HG03025 (cell line): ENCODE measurements at regions not wholly inside any gene's neighbourhood (a gene's known extent, or its start where the extent isn't known, plus 50 kb on each side); places are given as distances from the start of the nearest gene placed in this dataset.

Experiments used
- ATAC-seq: cut with Tn5 transposase; IDR thresholded peaks from one replicate; pipeline ENCODE4 v1.9.1; 2021; ENCODE audit warnings: mild to moderate bottlenecking, moderate library complexity; ENCODE audit not compliant: unreplicated experiment, low FRiP score

DNA sequence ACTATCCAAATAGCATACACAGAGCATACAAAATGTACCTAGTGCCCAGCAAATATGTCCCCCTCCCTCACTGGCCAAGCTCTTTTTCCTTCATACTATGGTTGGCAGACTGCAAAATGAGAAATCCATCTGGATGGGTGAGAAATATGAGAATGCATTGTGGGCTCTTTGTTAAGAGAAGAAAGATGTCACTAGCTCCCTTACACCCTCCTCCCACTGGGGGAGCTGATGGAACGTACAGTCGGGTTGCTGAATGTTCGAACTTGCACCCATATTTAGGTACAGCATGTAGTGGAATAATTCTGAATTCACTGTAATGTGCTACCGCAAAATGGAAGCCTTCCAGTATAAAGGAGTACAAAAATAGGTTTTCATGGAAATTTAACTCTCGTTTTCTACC is 377.4 kb downstream of the GRIN2B start:
- ATAC-seq = no peak

DNA sequence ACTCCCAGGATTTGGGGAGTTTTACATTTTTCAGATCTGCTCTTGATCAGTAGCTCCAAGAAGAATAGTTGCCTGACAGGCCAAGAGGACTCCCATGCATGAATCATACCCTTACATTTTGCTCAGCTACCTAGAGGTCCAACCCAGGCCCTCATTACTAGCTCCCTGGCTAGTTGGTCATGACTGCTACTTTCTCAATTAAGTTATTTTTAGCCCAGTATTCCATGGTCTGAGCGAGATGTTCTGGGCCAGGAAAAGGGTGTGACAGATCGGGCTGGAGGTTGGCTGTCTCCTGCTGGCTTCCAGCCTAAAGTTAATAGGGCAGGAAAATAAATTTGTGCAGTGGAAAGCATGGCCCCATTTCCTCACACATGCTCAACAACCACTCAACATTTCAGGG is 379.2 kb downstream of the GRIN2B start:
- ATAC-seq = no peak

DNA sequence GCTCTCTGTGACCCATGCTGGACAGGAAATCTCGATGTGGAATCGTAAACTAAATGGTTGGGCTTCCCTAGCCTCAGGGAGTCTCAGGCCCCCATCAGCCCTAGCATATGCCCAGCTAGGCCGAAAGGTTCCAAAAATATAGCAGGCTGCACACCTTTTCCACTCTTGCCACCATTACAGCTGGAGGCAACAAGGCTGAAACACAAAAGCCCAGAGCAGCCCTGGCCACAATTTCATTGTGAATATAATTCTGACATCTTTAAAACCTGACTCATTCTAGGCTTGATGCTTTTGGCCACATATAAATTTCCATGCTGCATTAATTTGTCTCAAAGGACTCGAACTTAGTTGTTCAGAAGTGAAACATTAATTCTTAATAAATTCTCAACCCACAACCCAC is 382.2 kb downstream of the GRIN2B start:
- ATAC-seq = no peak

DNA sequence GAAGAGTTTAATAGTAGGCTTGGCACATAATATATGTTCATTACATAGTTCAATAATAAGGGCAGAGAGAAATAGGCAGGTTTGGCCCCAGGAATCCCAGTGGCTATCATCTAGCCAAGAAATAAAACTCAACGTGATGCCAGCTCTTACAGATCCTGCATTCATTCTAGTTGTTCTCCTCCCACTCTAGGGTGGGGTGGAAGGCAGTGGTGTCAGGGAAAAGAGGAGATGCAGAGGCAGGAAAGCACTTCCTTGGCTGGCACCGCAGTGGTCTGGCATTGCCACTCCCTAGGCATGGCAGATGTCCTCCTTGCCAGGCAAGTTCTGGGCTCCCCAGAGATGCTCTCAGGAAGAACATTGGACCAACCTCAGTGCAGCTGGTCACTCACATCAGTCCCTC is 383.6 kb downstream of the GRIN2B start:
- ATAC-seq = no peak

DNA sequence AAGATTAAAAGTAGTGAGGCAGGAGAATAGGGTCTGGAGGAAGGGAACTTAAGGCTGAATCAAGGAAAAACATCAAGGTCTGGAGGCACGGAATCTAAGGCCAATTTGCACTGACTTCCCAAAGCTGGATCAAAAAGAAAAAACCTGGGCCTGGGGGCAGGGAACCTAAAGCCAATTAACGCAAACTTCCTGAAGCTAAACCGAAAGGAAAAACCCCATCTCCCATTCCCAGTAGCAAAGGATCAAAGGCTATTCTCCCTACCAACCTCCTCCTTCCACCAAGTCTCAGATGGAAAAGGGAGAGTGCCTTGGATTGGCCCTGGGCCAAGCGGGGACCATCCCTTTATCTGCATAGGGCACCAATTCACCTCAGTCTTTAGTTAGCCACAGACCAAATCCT is 384.2 kb downstream of the GRIN2B start:
- no peak for ATAC-seq

DNA sequence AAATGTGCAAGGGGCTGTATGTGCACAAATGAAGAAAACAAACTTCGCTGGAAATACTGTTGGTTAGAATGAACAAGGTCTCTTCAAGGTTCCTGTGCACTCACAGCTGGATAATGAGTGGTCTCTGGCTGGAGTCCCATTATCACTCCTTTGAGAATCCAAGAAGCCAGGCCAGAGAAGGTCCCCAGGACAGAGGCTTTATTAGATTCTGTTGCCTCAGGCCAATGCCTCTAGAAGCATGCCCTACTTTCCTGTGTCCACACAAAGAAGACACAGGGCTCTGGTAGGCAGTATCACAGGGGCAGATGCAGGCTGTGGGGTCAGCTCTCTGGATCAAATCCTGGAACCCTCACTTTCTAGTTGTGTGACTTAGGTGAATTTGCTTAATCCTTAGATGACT is 384.7 kb downstream of the GRIN2B start:
- ATAC-seq = no peak

DNA sequence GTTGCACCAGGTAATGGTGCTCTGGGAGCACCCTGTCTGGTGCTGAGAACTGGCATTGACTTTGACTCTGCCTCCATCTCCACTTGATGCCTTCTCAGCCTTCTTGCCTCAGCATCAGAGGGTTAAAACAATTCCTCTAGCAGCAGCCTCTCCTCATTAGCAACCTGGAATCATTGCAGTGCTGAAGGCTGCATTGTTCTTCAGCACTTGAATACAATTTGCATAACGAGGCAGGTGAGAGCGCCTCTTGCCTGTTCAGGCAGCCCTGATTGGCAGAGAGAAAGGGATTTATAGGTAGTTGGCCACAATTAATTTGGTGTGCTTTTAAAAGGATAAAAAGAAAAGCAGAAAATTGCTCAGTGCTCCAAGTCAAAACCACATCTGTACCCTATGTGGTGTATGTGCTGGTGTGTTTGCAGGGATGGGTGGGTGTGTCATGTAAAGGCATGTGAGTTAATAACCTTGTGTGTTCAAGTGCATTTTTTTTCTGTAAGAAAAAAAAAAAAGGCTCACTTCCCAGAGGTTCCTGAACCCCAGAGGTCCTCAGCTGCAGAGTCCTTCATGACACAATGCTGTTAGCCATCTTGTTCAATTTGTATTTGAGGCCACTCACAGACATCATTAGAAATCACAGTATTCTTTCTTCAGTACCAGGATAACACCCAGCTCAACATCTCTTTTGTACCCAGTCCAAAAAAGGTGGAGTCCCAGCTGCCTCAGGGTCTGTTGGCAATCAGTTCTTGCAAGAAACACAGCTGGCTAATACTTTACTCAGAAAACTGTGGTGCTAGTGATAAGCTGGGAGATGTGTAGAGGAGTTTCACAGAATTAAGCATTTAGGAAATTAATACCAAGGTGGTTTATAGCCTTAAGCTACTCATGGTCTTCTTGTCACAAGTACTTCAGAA is 385.6 kb downstream of the GRIN2B start:
- no peak for ATAC-seq

DNA sequence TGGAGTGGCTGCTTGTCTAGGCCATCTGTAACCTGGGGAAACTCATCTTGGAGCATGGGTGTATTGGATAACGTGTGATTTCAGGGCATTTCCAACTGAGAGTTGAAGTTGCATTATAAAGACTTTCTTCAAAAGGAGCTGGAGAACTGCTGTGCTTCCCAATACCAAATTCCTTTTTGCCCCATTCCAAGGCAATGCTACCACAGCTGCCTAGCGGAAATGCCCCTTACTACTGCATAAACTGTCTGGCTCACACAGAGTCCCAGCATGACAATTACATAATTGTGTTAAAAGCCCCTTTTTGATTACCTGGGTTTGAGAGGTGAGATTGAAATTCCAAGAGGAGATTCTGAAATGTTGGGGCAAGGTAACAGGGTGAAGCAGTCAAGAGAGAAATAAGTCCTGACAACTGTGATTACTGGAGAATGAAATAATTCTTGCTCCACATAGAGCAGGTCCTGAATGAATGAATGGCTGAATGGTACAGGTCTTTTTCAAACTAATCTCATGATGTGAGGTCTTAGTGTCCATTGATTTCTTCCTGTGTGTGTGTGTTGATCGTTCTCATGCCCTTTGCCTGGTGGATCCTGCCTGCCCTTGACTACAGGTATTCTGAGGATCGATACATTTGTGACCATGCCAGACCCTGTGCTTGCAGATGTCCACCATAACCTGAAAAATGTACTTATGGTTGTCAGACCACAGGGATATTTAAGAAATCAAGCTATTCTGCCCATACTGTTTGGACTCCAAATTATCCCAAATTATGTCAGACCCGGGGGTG is 386.5 kb downstream of the GRIN2B start:
- no peak for ATAC-seq

DNA sequence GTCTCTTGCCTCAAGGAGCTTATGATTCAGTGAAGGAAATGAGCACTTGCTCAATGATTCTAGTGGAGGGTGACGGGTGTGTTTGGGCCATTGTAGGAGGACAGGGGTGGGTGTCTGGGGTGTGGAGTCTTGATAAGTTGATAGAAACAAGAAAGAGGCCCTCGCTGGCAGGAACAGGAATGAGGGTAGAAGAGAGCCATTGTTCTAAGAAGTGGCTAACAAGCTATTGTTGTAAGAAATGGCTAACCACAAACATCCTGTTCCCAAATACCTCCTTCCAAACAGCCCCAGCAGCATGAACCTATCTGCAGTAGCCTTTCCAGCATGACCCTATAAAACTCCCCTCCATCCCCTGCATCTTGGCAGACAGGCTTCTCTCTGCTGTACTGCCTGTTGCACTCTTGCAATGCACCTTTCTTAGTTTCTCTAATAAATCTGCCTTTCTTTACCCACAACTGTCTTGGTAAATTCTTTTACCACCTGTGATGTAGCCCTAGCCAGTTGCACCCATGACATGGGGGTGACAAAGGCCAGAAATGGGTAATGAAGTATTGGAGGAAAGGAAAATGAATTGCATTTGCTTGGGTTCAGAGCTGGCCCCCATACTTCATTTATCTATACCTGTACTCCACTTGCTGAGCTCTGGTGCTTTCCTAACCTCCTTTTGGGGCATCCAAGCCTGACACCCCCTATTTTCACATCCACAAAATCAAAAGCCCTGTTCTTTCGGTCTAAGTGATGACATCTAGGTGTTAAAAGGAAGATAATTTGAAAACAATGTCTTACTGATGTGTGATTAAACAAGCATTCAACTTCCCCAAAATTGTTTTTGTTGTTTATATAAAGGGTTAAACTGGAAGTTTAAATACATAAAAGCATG is 389.1 kb downstream of the GRIN2B start:
- ATAC-seq = no peak

DNA sequence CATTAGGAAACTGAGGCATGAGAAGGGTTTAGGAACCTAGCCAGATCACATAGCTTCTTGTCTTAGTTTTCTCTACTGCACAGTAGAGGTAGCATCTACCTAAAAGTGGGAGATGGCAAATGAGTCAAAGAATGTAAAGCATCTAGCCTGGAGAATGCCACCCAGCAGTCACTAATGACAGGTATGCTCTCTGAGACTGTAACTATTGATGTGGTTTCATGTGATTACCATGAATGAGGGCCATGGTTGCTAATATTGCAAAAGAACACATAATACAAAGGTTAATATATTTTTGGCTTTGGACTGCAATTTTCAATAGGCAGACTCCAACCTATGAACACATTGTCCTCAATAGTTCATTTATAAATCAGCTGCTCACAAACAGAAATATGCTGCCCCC is 389.9 kb downstream of the GRIN2B start:
- no peak for ATAC-seq

DNA sequence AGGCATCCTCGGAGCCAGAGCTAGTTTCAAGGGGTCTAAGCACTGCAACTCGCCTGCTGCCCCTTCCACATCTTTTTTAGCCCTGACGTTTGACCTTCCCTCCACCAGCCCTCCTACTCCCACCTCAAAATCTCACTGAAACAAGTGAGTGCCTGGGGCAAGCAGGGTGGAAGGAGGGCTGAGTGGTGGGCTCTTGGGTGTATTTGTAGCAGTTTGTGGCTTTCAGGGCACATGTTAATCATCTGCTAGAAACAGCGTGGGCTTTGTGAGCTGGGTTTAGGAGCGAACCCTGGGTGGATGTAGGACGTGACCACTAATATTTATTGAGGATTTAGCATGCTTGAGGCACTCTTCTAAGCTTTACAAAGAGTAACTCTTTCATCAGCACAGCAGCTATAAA is 390.3 kb downstream of the GRIN2B start:
- ATAC-seq = no peak

DNA sequence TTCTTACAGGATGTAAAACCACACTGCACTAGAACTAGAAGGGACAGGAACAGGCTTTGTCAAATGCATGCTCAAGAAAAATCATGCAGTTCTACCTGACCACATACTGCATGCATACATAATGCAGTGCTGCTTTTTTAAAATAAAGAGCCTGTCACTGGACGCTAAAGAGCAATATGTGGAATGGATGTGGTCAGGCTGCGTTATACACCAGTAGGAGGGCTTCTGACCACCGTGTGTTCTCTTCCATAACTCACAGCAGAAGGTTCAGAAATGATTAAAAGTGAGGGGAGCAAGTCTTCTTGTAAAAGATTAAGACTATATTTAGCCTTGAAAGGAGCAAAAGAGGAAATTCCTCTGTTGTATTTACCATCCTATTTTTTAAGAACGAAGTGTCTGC is 392.0 kb downstream of the EMP1 start:
- ATAC-seq = no peak

DNA sequence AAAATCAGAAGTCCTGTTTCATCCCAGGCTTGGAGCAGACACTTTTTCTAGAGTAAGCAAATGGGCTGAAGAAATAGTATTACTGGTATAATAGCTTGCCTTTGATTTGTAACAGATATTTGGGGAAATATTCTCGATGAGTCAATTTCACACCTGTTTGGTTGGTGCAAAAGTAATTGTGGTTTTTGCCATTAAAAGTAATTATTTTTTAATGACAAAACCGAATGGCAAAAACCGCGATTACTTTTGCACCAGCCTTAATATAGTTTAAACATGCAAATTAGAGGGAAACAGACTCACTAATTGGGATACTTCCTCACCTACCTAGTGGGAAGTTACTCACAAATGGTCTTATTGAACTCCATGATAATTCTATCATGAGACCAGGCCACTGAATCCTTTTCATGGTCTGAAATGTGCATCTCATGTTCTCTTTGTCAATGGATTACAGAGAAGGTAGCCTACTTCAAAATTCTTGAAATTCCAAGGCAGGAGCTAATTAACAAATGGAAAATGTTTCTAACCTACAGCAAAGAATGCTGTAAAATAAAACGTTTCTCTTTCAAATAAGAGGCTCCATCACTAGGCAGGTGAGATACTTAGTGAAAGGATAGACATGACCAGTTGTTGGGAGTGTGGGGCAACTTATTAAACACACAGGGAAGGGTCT is 391.3 kb downstream of the EMP1 start:
- ATAC-seq = no peak

DNA sequence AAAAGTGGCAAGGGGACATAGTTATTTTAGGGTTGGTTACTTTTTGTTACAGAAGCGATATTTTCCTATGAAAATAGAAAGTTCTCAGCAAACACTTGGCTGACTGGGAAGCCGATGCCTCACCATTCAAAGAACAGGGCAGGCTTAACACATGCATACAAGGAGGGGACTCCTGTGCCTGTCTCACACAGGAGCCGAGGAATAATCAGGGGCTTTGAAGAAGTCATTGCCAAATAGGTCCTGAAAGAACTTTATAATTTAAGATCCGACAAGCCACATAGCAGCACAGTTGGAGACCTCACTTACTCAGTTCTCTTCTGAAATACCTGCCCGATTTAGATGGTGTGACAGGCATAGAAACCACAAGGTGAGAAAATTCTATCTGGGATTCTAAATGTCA is 389.8 kb downstream of the EMP1 start:
- ATAC-seq = no peak

DNA sequence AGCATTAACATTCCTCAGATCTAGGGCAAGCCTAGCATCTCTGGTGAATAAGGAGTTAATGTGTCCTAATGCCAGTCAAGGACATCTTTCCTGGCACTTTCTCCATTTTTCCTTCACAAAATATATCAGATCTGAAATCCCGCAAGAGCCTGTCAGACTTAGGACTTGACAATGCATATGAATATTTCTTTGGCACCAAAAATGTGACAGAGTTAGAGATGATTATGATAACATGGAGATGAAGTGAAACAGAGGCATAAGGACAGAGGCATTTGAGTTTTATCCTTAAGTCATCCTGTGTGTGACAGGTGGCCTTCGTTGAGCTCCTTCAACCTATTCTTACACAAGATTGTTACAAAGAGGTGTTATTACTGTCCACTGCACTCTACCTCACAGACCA is 388.0 kb downstream of the EMP1 start:
- no peak for ATAC-seq

DNA sequence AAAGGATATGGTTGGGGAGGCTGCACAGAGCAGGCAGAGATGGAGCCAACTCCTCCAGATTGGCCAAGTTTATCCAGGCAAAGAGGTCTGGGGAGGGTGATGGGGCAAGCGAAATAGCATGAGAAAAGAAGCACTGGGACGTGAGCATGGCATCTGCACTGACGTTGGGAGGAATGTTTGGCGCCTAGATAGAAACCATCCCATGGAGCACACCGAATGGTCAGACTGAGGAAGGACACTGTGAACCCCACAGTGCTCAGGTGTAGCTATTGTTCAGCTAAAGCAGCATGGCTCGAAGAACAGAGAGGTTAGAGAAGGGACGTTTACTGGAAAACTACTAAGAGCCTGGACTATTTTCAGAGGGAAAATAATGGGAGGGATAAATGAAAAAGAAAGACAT is 387.1 kb downstream of the EMP1 start:
- no peak for ATAC-seq

DNA sequence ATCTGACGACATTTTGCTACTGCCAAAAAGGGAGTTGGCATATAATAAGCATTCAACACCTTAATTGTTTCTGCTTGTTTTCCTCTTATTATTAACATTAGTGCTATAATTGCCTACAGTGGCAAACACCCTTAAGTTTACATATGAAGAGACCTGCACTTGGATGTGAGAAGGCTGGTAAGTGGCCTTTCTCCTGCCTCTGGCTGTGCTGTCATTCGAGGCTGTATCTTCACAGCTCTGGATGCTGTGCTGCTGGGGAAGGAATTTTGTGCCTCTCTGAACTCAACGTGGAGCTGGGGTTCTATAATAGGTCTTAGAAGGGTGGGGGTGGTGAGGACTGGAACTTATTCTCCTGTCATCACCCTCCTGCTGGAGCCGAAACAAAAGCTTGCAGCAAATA is 385.9 kb downstream of the EMP1 start:
- no peak for ATAC-seq

DNA sequence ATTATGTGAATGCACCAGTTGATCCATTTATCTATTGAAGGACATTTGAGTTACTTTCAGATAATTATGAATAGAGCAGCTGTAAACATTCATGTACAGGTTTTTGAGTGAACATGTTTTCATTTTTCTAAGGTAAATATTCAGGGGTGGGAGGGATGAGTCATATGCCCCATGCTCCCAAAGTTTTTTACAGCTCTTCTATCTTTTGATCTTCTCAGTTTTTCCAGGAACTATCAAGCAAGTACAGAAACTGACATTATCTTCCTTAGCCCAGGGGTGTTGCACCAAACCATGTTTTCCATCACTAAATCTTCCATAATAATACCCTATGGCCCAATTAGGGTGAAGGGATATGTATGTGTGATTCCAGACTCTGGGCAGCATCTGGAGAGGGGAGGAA is 384.5 kb downstream of the EMP1 start:
- ATAC-seq = no peak

DNA sequence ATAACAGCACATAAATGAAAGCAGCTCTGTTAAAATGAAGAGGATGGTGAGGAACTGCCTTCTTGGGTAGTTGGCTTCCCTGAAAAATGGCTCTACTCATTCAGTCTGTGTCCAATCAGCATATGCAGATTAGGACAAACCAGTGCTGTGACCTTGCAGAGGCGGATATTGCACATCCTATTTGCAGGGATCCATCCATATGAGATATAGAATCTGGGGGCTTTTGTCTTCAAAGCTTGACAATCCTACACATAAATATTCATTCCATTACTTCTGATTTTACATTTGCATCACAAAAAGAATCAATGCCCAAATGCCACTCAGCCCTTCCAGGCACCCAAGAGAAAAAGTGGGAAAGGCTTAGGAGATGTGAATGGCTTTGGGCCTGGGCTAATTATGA is 383.7 kb downstream of the EMP1 start:
- no peak for ATAC-seq

DNA sequence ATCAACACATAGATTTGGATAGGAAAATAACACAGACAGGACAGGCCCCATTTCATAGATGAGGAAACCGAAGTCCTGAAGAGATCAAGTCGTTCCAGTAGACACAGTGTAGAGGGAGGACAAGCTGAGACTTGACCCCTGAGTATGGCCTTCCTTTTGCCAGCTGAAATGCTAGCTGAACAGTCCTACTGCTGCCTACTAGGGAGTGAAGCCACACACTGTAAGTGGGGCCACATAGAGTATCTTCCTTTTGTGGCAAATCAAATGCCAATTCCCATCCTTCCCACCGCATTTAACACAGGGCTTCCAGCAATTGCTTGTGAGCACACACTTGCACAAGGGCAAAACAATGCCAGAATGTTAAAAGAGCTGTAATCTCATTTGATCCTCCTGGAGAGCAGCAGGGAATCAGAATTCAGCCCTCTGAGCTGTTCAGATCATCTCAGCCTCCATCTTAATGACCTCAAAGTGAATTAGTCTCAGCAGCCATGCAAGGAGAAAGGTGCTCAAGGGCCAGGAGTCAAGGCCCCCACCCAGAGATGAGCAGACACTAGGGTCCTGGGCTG is 380.5 kb downstream of the EMP1 start:
- no peak for ATAC-seq
